Natural killer cell (primary cell): ENCODE measurements at regions not wholly inside any gene's neighbourhood (a gene's known extent, or its start where the extent isn't known, plus 50 kb on each side); places are given as distances from the start of the nearest gene placed in this dataset.

Experiments used
- ATAC-seq, 3 donors: fragments of 150-1000 bp in 2 of 3; fragments of 200-7000 bp in 1 of 3; cut with Tn5 transposase; 1 replicate in 1 of 3; 2 replicates in 2 of 3; pipeline ENCODE4 v1.10.0; 2021; ENCODE audit warnings: mild to moderate bottlenecking in 2 of 3, moderate library complexity in 2 of 3
- DNase-seq, 2 donors: peaks; one replicate each; pipeline versions ENCODE4 v3.0.0 to v3.0.0-alpha.2; 2013 to 2021; ENCODE audit warnings: mixed read lengths in 1 of 2
- H3K27ac ChIP-seq: one replicate; pipeline ENCODE4 v1.5.1; 2013; ENCODE audit warnings: mild to moderate bottlenecking, low read length
- H3K27me3 ChIP-seq: one replicate; pipeline ENCODE4 v1.6.1; 2013; ENCODE audit warnings: low read length; ENCODE audit not compliant: control insufficient read depth, insufficient read depth
- H3K36me3 ChIP-seq: one replicate; pipeline ENCODE4 v1.6.1; 2013; ENCODE audit warnings: low read length; ENCODE audit not compliant: control insufficient read depth, insufficient read depth
- H3K4me1 ChIP-seq: one replicate; pipeline ENCODE4 v1.6.1; 2013; ENCODE audit warnings: low read length; ENCODE audit not compliant: control insufficient read depth, insufficient read depth
- H3K4me3 ChIP-seq: one replicate; pipeline ENCODE4 v1.5.1; 2013; ENCODE audit warnings: low read length
- H3K9me3 ChIP-seq: one replicate; pipeline ENCODE4 v1.6.1; 2013; ENCODE audit warnings: low read length; ENCODE audit not compliant: control insufficient read depth, insufficient read depth
- H3K27ac Mint-ChIP-seq, 2 donors: one replicate each; pipeline ENCODE4 v1.8.0; 2022; ENCODE audit warnings: mild to moderate bottlenecking in 2 of 2, mixed read lengths in 2 of 2, moderate library complexity in 1 of 2
- H3K27me3 Mint-ChIP-seq, 2 donors: one replicate each; pipeline ENCODE4 v1.8.0; 2022; ENCODE audit warnings: low read depth in 2 of 2, mixed read lengths in 2 of 2
- H3K36me3 Mint-ChIP-seq: one replicate; pipeline ENCODE4 v1.8.0; 2022; ENCODE audit warnings: mixed read lengths
- H3K4me1 Mint-ChIP-seq, 2 donors: one replicate each; pipeline ENCODE4 v1.8.0; 2022; ENCODE audit warnings: mixed read lengths in 2 of 2
- H3K4me3 Mint-ChIP-seq: one replicate; pipeline ENCODE4 v1.8.0; 2022; ENCODE audit warnings: mild to moderate bottlenecking, moderate library complexity, mixed read lengths
- H3K9me3 Mint-ChIP-seq, 2 donors: one replicate each; pipeline ENCODE4 v1.8.0; 2022; ENCODE audit warnings: mixed read lengths in 2 of 2
- WGBS: methylation state at CpG from one replicate; pipeline ENCODE4 v1.1.7; 2013; ENCODE audit warnings: missing lambda C conversion rate; ENCODE audit not compliant: insufficient coverage; 5-methylcytosine and 5-hydroxymethylcytosine counted together
- intact Hi-C: fragments of 100-400 bp; cut with micrococcal nuclease; formaldehyde crosslinking; loops from one replicate; pipeline ENCODE4 v1.14.2; 2022
- TF ChIP-seq, protein P1 (sequence below): fragments of 200-600 bp; IDR thresholded peaks from one replicate; pipeline ENCODE4 v1.8.0; 2022; ENCODE audit warnings: antibody characterized with exemption

GRCh38 chr13:105118426-105118985, 1417.0 kb downstream of the EFNB2 start:
- ATAC-seq (no peak), DNase-seq (no peak)
- Mint-ChIP-seq H3K36me3 (no peaks in the 10 kb centered on the region), H3K27ac (no peak overlapping the region), H3K4me1 (no peaks in the 10 kb centered on the region), H3K4me3 (no peak overlapping the region), H3K9me3 (peaks cover 3 to 7% of the 10 kb centered on the region in 2 donors), H3K27me3 (peaks cover 4 to 15% of the 10 kb centered on the region in 2 donors)
- H3K27ac ChIP-seq: no peak overlapping the region
- no peaks in the 10 kb centered on the region for H3K9me3 ChIP-seq
- TF ChIP-seq, protein P1, sequence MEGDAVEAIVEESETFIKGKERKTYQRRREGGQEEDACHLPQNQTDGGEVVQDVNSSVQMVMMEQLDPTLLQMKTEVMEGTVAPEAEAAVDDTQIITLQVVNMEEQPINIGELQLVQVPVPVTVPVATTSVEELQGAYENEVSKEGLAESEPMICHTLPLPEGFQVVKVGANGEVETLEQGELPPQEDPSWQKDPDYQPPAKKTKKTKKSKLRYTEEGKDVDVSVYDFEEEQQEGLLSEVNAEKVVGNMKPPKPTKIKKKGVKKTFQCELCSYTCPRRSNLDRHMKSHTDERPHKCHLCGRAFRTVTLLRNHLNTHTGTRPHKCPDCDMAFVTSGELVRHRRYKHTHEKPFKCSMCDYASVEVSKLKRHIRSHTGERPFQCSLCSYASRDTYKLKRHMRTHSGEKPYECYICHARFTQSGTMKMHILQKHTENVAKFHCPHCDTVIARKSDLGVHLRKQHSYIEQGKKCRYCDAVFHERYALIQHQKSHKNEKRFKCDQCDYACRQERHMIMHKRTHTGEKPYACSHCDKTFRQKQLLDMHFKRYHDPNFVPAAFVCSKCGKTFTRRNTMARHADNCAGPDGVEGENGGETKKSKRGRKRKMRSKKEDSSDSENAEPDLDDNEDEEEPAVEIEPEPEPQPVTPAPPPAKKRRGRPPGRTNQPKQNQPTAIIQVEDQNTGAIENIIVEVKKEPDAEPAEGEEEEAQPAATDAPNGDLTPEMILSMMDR: no peak
- no peaks in the 10 kb centered on the region for H3K36me3 ChIP-seq
- no peak overlapping the region for H3K4me3 ChIP-seq
- intact Hi-C loops: no loop called here
- no peaks in the 10 kb centered on the region for H3K4me1 ChIP-seq
- no peaks in the 10 kb centered on the region for H3K27me3 ChIP-seq

DNA sequence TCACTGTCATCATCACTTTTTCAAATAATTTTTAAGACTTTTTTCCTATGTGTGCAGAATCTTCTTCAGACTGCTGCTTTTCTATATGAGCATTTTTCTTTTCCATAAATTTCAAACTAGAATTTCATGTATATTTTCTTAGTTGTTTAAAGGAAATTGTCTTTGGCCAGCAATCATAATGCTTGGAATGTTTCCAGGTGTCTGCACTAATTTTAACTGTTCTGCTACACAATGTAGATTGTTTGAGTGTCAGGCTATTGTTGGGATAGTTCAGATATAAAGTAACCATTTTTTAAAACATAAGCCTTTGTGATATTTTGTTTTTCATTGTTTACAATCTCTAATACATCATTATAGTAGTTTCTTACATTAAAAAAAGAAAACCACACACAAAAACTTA, 1418.5 kb downstream of the EFNB2 start:
- Mint-ChIP-seq H3K36me3 (no peaks in the 10 kb centered on the region), H3K4me3 (no peak overlapping the region), H3K9me3 (peaks cover 3 to 7% of the 10 kb centered on the region in 2 donors), H3K27me3 (peaks cover 4 to 23% of the 10 kb centered on the region in 2 donors), H3K4me1 (no peaks in the 10 kb centered on the region), H3K27ac (no peak overlapping the region)
- ATAC-seq: no peak
- TF ChIP-seq, protein P1: no peak
- intact Hi-C loops: no loop called here
- H3K9me3 ChIP-seq: no peaks in the 10 kb centered on the region
- no peaks in the 10 kb centered on the region for H3K27me3 ChIP-seq
- H3K4me1 ChIP-seq: no peaks in the 10 kb centered on the region
- H3K27ac ChIP-seq: no peak overlapping the region
- no peak for DNase-seq
- no peaks in the 10 kb centered on the region for H3K36me3 ChIP-seq
- H3K4me3 ChIP-seq: no peak overlapping the region

- Histone ChIP-seq H3K4me3 (no peak overlapping the region), H3K27ac (no peak overlapping the region), H3K4me1 (no peaks in the 10 kb centered on the region), H3K36me3 (no peaks in the 10 kb centered on the region), H3K27me3 (no peaks in the 10 kb centered on the region), H3K9me3 (no peaks in the 10 kb centered on the region)
- Mint-ChIP-seq H3K27ac (no peak overlapping the region), H3K9me3 (peaks cover 3 to 7% of the 10 kb centered on the region in 2 donors), H3K36me3 (no peaks in the 10 kb centered on the region), H3K4me3 (no peak overlapping the region), H3K4me1 (no peaks in the 10 kb centered on the region), H3K27me3 (peaks cover 2 to 25% of the 10 kb centered on the region in 2 donors)
- DNase-seq: no peak
- 89% methylated on average over 4 of the region's 4 CpGs for whole genome bisulfite sequencing
- ATAC-seq: no peak
- TF ChIP-seq, protein P1: no peak
- intact Hi-C loops: no loop called here
Measured at GRCh38 chr13:105112561-105112960, 1422.9 kb downstream of the EFNB2 start.

DNA sequence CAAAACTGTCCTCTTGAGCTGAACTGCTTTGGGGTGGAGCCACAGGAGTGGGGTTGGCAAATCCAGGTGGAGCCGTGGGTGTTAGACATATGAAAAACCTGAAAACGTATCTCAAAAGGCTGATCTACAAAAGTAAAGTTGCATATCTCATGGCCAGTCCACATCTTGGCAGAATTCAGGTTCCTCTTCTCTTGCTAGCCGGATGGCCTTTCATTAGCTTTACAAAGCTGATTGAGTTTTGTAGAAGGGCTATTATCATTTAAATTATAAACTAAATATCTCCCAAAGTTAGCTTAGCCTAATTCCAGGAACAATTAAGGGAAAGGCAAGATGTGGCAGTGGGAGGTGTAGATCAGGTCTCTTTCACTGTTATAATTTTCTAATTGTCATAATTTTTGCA, 1427.7 kb downstream of the EFNB2 start:
- no peak overlapping the region for H3K27ac Mint-ChIP-seq
- H3K36me3 ChIP-seq: no peaks in the 10 kb centered on the region
- no peaks in the 10 kb centered on the region for H3K27me3 ChIP-seq
- no peaks in the 10 kb centered on the region for H3K36me3 Mint-ChIP-seq
- intact Hi-C loops: no loop called here
- H3K27ac ChIP-seq: no peak overlapping the region
- no peak for DNase-seq
- H3K4me3 Mint-ChIP-seq: no peak overlapping the region
- no peaks in the 10 kb centered on the region for H3K9me3 Mint-ChIP-seq
- no peak overlapping the region for H3K4me3 ChIP-seq
- TF ChIP-seq, protein P1: no peak
- ATAC-seq: no peak
- WGBS: 94% methylated on average over 2 of the region's 3 CpGs
- no peaks in the 10 kb centered on the region for H3K4me1 Mint-ChIP-seq
- peaks cover 0 to 23% of the 10 kb centered on the region in 2 donors for H3K27me3 Mint-ChIP-seq
- H3K9me3 ChIP-seq: no peaks in the 10 kb centered on the region
- no peaks in the 10 kb centered on the region for H3K4me1 ChIP-seq
